HepG2 (cell line): ENCODE measurements at regions not wholly inside any gene's neighbourhood (a gene's known extent, or its start where the extent isn't known, plus 50 kb on each side); places are given as distances from the start of the nearest gene placed in this dataset.

Experiments
- ATAC-seq: fragments of 200-7000 bp; cut with Tn5 transposase; 3 replicates; pipeline ENCODE4 v1.9.1; 2020; ENCODE audit warnings: mild to moderate bottlenecking, moderate library complexity
- BruUV-seq: library from RNA; stranded (reverse); fragments of 400-500 nt; replicated peaks from 2 replicates; lab custom pipeline; 2021; lab: Mats Ljungman, UMichigan
- CTCF ChIA-PET: fragments of 300-600 bp; formaldehyde crosslinking; extraction: SDS; loops from one replicate; lab custom pipeline; 2021; ENCODE audit warnings: low total read pairs, inconsistent platforms, low intra/inter-chr PET ratio; lab: Yijun Ruan, JAX
- POLR2A ChIA-PET: fragments of 350-600 bp; sonication (Branson Sonifier 250); formaldehyde crosslinking; loops from one replicate; lab custom pipeline; 2020; ENCODE audit warnings: antibody characterized with exemption, inconsistent platforms; lab: Yijun Ruan, JAX
- DNase-seq: peaks from one replicate; pipeline ENCODE4 v3.0.0-alpha.2; 2015; ENCODE audit warnings: low spot score
- FAIRE-seq: peaks from 3 replicates; lab custom pipeline; 2011; peaks lifted over from hg19 to GRCh38; lab: Jason Lieb, UNC
- H2AFZ ChIP-seq: one replicate; pipeline ENCODE4 v1.6.1; 2011; ENCODE audit warnings: low read length, inconsistent platforms
- H3K27ac ChIP-seq: fragments of 300-600 bp; 3 replicates; pipeline ENCODE4 v1.8.0; 2011; ENCODE audit warnings: mixed run types, mild to moderate bottlenecking, mixed read lengths, low read length, inconsistent platforms; ENCODE audit not compliant: insufficient read depth; ENCODE audit errors: extremely low read length
- H3K27me3 ChIP-seq, 2 experiments: fragments of 200-600 bp in 1 of 2; 2 replicates in 1 of 2; 3 replicates in 1 of 2; pipeline versions ENCODE4 v1.6.0 to v1.8.0; 2011; ENCODE audit warnings: low read length in 2 of 2, mild to moderate bottlenecking in 2 of 2, moderate library complexity in 2 of 2, inconsistent platforms in 1 of 2; ENCODE audit not compliant: insufficient read depth in 2 of 2, control insufficient read depth in 1 of 2
- H3K36me3 ChIP-seq, 2 experiments: fragments of 200-600 bp in 1 of 2; replicated peaks in 1 of 2; 2 replicates in 1 of 2; 3 replicates in 1 of 2; pipeline versions ENCODE4 v1.5.1 to v1.8.0; 2011; ENCODE audit warnings: low read length in 2 of 2, inconsistent platforms in 1 of 2; ENCODE audit not compliant: insufficient read depth in 2 of 2, control insufficient read depth in 1 of 2
- H3K4me1 ChIP-seq: 2 replicates; pipeline ENCODE4 v1.5.1; 2012; ENCODE audit warnings: low read length, inconsistent platforms; ENCODE audit not compliant: insufficient read depth
- H3K4me2 ChIP-seq: 2 replicates; pipeline ENCODE4 v1.6.0; 2011; ENCODE audit warnings: low read depth, low read length, inconsistent platforms
- H3K4me3 ChIP-seq, 3 experiments: fragments of 200-600 bp in 1 of 3; sonication (generic), shearing (Covaris generic) in 1 of 3; replicated peaks in 1 of 3; 2 replicates each; pipeline ENCODE4 v1.5.1; 2011 to 2016; ENCODE audit warnings: low read length in 3 of 3, inconsistent platforms in 2 of 3, low read depth in 2 of 3, mild to moderate bottlenecking in 2 of 3, control low read depth in 1 of 3, mixed read lengths in 1 of 3; ENCODE audit not compliant: insufficient read depth in 1 of 3
- H3K79me2 ChIP-seq: one replicate; pipeline ENCODE4 v1.6.1; 2011; ENCODE audit warnings: low read length, inconsistent platforms; ENCODE audit not compliant: insufficient read depth
- H3K9ac ChIP-seq: 2 replicates; pipeline ENCODE4 v1.6.0; 2011; ENCODE audit warnings: mild to moderate bottlenecking, low read depth, low read length, inconsistent platforms; ENCODE audit not compliant: insufficient read depth
- H3K9me3 ChIP-seq: 2 replicates; pipeline ENCODE4 v1.5.1; 2012; ENCODE audit warnings: mild to moderate bottlenecking, low read length
- H4K20me1 ChIP-seq: 2 replicates; pipeline ENCODE4 v1.6.0; 2011; ENCODE audit warnings: inconsistent platforms, mild to moderate bottlenecking, low read length, moderate library complexity; ENCODE audit not compliant: insufficient read depth
- AKNA ChIP-seq: sonication (generic); formaldehyde crosslinking; IDR thresholded peaks from 2 replicates; pipeline ENCODE4 v1.4.0; 2020; ENCODE audit warnings: missing genetic modification reagents, borderline replicate concordance
- E2F1 ChIP-seq: sonication (generic); formaldehyde crosslinking; IDR thresholded peaks from 2 replicates; pipeline ENCODE4 v1.5.0; 2020; ENCODE audit warnings: missing genetic modification reagents
- HNRNPLL ChIP-seq: fragments of 200-400 bp; formaldehyde crosslinking; IDR thresholded peaks from 2 replicates; pipeline ENCODE4 v1.6.1; 2017; ENCODE audit warnings: mild to moderate bottlenecking, low read depth, low read length; ENCODE audit not compliant: poor library complexity, severe bottlenecking
- ZNF318 ChIP-seq: sonication (generic); formaldehyde crosslinking; IDR thresholded peaks from 2 replicates; pipeline ENCODE4 v1.4.0; 2020; ENCODE audit warnings: mild to moderate bottlenecking, missing genetic modification reagents
- WGBS: methylation state at CpG from one replicate; pipeline ENCODE4 v1.1.6; 2017; ENCODE audit warnings: low lambda C conversion rate; 5-methylcytosine and 5-hydroxymethylcytosine counted together
- in situ Hi-C: cut with HindIII; loops from 2 replicates; pipeline ENCODE4 v1.10.0; 2017; ENCODE audit warnings: low pct_unique_long_range_greater_than_20kb; ENCODE audit not compliant: extremely low pct_ligation_motif_present
- intact Hi-C: fragments of 100-400 bp; cut with micrococcal nuclease; formaldehyde crosslinking; loops from one replicate; pipeline ENCODE4 v1.10.0; 2022; ENCODE audit not compliant: unreplicated experiment

- no peak for TF ChIP-seq ZNF318 (CRISPR knock-in tag)
Measured at GRCh38 chr15:25618161-25618560, 179.3 kb upstream of the UBE3A start (continued).

- Histone ChIP-seq H4K20me1 (no peaks in the 10 kb centered on the region), H3K4me3 (no peak overlapping the region), H3K4me1 (no peaks in the 10 kb centered on the region), H3K27ac (no peak overlapping the region), H3K9me3 (peaks cover 5% of the 10 kb centered on the region), H2AFZ (no peak overlapping the region), H3K9ac (no peak overlapping the region), H3K79me2 (no peaks in the 10 kb centered on the region), H3K4me2 (no peak overlapping the region), H3K36me3 (no peaks in the 10 kb centered on the region), H3K27me3 (no peaks in the 10 kb centered on the region; a peak in 1 of 5 replicates)
- POLR2A ChIA-PET: no interaction called here
- intact Hi-C loops (no loop called here), in situ Hi-C loops (loop anchor here (10.0 kb wide), 1 partner anchor 58 kb away; no protein-coding TSS in a partner anchor)
- no peak for ATAC-seq
- no TSS peak for BruUV-seq
- FAIRE-seq: no peak
- no peak for DNase-seq
- CTCF ChIA-PET: no interaction called here
- 30% methylated on average over 3 of the region's 4 CpGs for WGBS
- TF ChIP-seq HNRNPLL: no peak
- TF ChIP-seq E2F1 (CRISPR knock-in tag): no peak
- TF ChIP-seq AKNA (CRISPR knock-in tag): no peak
Measured at GRCh38 chr15:25616471-25616870, 177.6 kb upstream of the UBE3A start.
